SU-DHL-6 (cell line): ENCODE measurements at regions not wholly inside any gene's neighbourhood (a gene's known extent, or its start where the extent isn't known, plus 50 kb on each side); places are given as distances from the start of the nearest gene placed in this dataset.

ENCODE experiments used
- CTCF ChIP-seq: fragments of 200-600 bp; sonication (generic); IDR thresholded peaks from one replicate; pipeline ENCODE4 v1.5.1; 2017; ENCODE audit warnings: antibody characterized with exemption, mild to moderate bottlenecking, low read length, moderate library complexity; ENCODE audit not compliant: insufficient read depth, poor library complexity, severe bottlenecking
- EZH2phosphoT487 ChIP-seq: fragments of 200-600 bp; sonication (generic), shearing (Covaris generic); conservative IDR thresholded peaks from 2 replicates; pipeline ENCODE4 v1.6.1; 2018; ENCODE audit warnings: mild to moderate bottlenecking, antibody characterized with exemption, low read length, moderate library complexity, mixed read lengths

DNA sequence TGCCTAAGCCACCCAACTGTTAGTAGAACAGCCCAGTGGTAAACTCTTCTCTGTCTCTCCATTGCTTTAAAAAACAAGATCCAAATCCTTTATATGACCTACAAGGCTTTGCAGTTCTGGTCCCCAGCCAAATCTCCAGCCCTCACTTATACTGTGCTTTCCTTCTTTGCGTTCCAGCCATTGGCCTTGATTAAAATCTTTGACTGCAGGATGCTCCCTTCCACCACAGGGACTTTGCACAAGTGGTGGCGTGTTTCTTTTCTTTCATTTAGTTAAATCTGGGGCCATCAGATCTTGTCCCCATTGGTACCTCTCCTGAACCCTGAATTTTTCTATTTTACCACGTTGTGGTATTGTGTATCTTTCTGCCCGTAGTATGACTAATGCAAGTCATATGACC lies 183.7 kb downstream of the VRK1 start:
- TF ChIP-seq EZH2phosphoT487 (no peak), CTCF (no peak)
